GM18508 (cell line): ENCODE measurements at regions not wholly inside any gene's neighbourhood (a gene's known extent, or its start where the extent isn't known, plus 50 kb on each side); places are given as distances from the start of the nearest gene placed in this dataset.
"Not testable (repeated sequence)": the region's sequence is repeated elsewhere in the genome, so short reads cannot be mapped to it uniquely, and the experiment has no call there.

Experiments used
- ATAC-seq: cut with Tn5 transposase; IDR thresholded peaks from one replicate; pipeline ENCODE4 v1.9.1; 2021; ENCODE audit warnings: moderate number of reproducible peaks; ENCODE audit not compliant: insufficient read depth, unreplicated experiment

DNA sequence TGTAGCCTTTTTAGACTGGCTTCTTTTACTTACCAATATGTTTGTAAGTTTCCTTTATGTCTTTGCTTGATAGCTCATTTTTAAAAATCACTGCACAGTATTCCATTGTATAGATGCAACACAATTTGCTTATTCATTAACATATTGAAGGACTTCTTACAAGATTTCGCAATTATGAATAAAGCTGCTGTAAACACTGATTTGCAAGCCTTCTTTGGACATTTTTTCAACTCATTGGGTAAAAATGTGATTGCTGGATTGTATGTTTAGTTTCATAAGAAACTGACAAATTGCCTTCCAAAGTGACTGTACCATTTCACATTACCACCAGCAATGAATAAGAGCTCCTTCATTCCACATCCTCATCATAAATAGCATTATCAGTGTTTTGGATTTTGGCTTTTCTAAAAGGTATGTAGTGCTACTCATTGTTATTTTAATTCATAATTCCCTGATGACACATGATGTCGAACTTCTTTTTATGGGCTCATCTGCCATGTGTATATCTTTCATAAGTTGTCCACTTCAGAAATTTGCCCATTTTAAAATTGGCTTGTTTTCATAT, 80.7 kb downstream of the TFAP2B start:
- ATAC-seq = no peak

DNA sequence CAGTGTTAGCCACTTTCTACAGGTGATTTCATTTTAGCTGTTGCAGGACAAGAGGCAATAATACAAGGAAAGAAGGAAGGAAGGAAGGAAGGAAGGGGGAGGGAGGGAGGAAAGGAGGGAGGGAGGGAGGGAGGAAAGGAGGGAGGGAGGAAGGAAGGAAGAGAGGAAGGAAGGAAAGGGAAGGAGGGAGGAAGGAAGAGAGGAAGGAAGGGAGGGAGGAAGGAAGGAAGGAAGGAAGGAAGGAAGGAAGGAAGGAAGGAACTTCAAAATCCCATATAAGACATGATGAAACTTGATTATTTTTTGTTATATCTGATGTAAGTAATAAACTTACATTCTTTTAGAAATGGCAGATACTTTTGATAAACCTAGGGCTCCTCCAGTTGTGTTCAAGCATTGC, 83.6 kb downstream of the TFAP2B start:
- no peak for ATAC-seq

DNA sequence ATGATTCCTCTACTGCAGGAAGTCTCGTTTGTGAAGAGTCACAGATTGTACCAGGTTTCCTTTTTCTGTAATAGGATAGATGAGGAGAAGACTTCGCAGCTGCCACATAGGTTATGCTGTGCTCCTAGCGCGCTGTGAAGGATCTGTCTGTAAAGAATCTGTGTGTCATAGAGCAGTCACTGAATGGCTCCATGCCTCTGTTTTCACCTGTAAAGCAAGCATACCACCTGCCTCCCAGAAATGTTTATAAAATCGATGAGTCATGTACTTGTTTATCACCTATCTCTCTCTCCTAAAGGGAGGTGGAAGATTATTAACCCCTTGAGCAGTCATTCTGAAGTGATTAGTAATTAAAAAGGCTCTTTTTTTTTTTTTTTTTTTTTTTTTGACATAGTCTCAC, 86.6 kb downstream of the TFAP2B start:
- ATAC-seq = no peak

DNA sequence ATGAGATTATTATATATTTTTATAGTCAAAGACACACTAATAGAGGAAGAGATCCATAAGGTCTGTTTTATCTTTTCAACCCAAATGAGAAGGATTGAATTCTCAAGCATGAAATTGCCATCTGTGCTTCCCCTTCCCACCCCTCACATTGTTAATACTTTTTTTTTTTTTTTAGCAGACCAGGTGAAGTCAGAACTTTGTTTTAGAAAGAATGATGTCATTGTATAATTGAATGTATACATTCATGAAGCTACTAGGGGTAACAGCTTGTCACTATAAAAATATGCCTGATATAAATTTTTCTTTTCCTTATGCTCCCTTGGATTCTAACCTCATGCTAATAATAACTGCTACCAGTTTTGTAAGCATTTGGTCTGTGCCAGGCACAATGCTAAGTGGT, 88.9 kb downstream of the TFAP2B start:
- no peak for ATAC-seq

DNA sequence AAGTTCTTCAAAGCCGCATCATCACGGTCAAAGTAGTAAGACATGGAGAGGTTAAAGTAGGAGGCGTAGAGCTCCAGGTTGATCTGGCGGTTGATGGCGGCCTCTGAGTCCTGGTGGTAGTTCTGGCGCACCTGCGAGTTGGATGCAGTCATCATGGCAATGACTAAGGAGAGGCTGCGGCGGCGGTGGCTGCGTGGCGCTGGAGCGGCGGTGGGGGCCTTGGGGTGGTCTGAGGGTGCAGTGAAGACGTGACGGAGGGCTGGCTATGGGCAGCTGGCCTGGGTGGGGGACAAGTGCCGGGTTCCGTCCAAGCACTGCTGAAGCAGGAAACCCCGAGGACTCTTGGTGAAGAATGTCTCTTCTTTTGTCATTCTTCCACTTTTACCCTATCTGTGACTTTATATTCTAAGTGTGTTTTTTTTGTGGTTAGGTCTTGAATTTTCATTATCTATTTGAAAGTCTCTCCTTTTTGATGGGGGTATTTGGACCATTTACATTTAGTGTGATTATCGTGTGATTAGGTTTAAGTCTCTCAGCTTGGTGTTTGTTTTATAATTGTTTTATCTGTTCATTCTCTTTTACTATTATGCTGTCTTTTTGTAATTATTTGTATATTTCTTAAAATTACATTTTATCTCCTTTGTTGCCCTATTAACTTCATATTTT, 94.6 kb downstream of the TFAP2B start:
- ATAC-seq = no peak

DNA sequence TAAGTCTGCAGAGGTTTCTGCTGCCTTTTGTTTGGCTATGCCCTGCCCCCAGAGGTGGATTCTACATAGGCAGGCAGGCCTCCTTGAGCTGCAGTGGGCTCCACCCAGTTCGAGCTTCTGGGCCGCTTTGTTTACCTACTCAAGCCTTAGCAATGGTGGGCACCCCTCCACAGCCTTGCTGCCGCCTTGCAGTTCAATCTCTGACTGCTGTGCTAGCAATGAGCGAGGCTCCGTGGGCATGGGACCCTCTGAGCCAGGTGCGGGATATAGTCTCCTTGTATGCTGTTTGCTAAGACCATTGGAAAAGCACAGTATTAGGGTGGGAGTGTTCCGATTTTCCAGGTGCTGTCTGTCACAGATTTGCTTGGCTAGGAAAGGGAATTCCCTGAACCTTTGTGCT, 102.7 kb downstream of the TFAP2B start:
- ATAC-seq = not testable (repeated sequence)

DNA sequence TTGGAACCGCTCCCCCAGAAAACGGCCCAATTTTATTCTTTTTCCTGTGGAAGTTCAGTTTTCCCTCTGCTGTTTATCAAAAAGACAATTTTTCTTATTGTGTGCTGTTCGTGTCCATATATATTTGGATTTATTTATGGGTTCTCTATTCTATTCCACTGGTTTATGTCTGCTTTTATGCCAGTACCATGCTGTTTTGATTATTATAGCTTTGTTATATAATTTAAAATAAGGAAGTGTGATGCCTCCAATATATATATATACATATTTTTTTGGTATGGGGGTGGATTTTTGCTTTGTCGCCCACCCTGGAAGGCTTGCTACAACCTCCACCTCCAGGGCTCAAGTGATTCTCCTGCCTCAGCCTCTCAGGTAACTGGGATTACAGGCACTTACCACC, 103.3 kb downstream of the TFAP2B start:
- no peak for ATAC-seq

DNA sequence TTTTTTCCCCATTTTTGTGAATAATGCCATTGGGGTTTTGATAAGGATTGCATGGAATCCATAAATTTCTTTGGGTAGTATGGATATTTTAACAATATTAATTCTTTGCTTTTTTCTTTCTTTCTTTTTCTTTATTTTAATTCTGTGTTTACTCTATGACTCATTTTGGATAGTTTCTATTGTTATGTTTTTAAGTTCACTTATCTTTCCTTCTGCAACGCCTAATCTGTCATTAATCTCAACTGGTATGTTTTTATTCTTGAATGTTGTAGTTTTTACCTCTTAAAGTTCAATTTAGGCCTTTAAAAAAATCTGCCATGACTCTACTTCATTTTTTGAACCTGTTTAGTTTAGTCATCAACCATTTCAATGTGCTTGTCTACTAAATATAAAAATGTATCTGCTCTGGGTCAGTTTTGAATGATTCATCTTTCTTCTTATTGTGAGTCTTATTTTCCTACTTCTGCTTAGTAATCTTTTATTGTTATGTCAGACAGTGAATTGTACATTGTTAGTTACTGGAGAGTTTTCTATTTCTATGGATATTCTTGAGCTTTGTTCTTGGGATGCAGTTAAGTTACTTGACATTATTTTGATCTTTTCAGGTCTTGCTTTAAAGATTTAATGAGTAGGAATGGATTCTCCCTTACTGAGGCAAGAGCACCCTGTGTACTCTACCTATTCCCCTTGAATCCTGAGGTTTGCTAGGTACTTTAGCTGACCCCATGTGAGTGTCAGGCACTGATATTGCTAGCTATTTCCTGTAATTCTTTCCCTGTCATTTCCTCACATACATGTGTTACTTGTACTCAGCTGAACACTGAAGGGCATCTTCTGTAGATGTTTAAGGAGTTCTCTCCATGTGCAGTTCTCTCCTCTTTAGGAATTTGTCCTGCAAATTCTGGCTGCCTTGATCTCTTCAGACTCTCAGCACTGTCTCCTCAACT, 104.2 kb downstream of the TFAP2B start:
- no peak for ATAC-seq

DNA sequence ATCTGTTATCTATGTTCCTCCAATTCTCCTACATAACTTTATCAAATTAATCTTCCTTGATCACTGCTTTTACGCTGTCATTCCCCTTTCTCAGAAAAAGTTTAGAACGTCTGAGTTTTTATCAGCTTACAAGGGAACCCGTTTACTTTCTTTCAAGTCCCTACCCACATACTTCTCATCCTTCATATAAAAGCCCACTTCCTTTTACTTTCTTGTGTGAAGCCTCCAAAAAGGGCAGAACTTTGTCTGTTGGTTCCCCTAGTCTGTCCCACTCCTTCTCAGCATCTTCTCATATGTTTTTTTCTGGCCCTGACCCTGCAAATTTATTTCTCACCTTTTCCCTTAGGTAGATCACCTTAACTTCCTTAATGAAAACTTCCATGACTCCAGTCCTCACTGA, 106.1 kb downstream of the TFAP2B start:
- no peak for ATAC-seq

DNA sequence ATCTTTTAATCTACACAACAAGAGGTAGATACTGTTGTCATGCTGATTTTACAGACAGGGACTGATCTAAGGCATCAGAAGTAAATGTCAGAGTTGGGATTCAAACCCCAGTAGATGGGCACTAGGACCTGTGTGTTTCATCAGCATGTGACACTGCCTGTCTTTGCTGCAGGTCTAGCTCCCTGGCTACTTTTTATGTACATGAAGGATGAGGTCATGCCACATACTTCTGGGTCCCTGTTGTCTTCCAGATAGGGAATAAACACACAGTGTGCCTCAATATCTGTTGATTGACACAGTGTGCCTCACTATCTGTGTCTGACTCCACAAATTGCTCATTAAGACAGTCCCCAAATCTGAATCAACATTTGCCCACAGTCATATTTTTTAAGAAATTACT, 106.9 kb downstream of the TFAP2B start:
- ATAC-seq = no peak

DNA sequence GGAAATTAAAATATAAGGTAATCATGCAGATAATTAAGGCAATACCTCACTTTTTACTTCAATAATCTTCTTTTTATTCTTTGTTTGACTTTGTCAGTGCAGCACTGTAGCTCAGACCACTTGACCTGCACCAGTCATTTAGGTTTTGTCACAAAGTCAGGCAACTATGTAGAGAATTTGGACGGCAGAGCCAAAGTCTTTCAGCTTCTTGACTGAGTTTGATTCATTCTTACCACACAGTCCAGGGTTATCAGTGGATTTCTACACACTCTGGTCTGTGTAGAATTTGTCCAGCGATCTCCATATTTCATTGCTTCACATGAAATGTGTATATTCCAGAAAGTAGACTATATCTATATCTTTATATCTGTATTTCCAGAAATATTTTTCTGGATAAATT, 107.3 kb downstream of the TFAP2B start:
- no peak for ATAC-seq

DNA sequence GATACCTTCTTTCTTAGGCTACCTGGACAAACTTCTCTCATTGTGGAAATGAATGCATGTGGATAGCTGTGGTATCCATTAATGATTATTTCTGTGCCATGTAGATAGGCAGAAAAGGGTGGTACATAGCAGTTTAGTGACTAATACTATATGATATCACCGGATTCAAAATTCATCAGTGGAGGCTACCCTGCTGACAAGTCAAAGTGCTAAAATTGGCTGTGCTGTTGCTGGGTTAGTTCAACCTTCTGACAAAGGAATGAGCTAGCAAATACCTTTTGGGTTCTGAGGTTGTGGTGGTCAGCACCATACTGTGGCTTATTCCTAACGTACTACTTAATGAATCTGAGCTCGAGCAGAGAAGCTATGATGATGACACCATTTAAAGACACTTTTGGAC, 109.1 kb downstream of the TFAP2B start:
- ATAC-seq = no peak

DNA sequence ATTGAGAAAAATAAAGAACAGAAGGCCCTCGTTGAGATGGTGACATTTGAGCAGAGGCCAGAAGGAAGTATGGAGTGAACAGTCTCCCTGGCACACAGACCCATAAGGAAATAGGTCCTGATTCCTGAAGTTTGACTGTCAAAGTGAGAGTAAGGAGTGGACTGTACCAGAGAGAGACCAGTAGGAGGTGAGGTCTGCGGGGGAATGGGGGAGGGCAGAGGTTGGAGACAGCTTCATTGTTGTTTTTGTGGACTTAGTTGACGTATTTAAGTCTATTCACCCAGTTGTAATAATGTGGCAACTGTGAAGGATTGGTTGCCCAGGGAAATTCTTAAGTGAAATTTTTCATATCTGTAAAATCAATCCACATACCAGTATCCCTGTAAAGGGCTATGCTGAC, 110.7 kb downstream of the TFAP2B start:
- ATAC-seq = no peak

DNA sequence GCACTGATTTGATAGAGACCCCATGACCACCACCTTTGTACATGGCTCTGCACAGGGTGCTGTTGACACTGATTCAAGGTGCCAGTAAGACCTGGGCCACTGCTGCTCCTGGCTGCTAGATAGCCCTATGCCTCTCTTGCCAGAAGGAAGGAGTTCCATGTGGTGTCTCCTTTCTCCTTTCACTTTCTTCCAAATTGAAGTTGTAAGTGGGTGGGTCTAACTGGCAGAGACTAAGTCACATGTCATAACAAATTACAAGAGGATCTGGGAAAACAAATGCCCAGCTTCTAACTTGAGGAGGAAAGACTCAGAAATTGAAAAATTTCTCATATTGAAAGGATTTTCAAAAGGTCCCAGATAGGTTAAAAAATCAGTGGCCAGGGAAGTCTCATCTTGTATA, 116.8 kb downstream of the TFAP2B start:
- ATAC-seq = no peak

DNA sequence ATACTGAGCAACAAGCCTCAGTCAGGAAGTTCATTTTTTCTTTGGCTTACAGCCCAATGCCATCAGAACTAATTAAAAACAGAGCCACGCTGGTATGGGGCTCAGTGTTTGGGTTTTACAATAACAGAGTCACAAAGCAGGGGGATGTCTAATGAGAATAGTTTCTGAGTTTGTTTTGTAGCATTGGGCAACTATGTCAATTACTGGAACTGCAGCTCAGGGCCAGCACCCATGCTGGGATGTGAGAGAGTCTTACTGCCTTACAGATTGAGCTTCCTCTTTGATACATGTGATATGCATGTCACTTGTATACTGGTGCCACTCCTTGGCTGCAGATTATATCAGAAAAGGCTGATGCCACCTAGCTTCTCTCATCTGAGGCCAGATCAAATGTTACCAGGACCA, 117.6 kb downstream of the TFAP2B start:
- ATAC-seq = no peak

DNA sequence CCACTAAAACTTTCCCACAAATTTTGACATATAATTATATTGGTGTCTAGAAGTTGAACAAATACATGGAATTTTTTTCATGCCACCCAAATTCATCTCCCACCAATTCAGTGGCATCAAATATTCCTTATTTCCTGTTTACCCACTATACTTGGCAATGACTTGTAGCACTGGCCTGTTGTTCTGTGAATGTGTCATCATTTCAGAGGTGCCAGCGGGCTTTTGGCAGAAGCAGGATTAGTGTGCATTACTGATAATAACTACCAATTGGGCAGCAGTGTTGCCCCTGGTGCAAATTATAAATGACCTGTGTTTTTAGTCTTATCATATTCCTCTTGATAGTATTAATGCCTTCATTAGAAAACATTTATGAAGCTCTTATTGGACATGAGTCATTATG, 121.3 kb downstream of the TFAP2B start:
- no peak for ATAC-seq

DNA sequence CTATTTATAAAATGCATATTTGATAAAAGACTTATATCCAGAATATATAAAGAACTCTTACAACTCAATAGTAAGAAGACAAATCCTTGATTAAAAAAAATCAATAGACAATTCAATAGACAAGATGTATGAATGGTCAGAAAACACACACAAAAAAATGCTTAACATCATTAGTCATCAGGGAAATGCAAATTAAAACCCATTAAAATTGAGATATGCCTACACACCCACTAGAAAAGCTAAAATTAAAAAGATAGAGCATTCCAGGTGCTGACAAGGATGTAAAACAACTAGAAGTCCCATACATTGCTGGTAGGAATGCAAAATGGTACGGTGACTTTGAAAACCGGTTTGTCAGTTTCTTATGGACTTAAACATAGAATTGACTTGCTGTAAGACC, 127.1 kb downstream of the TFAP2B start:
- ATAC-seq = no peak

DNA sequence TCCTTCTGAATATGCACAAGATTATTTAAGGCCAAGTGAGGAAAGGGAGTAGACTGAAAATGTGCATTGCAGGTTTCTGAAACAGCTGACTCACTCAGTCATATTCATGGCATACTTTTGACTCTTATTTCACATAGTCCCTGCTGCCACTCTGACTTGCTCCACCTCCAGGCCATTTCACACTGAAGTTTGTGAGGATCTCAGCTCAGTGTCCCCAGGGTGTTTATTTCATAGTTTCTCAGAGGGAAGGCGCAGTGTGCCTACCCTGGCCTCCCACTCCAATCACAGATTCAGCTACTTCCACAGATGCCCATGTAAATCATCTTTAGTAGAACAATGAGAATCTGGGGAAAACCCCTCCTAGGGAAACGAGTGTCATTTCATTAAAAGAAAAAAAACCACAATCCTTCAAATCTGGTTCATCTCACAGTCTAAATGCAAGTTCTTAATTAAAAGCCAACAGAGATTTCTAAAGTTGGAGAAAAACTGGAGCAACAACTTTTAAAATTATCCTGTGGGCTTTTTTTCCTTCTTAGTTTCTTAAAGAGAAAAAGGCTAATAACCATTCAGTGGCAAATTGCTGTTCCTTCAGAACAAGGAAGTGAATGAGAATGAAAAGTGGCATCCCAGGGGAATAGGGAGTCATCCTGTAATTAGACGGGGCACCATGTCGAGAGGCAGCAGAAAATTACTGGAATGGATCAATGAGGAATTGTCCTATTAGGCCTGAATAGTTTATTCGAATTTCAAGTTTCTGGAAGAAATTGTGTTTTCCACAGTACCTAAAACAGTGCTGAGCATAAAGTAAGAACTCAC, 133.6 kb downstream of the TFAP2B start:
- no peak for ATAC-seq

DNA sequence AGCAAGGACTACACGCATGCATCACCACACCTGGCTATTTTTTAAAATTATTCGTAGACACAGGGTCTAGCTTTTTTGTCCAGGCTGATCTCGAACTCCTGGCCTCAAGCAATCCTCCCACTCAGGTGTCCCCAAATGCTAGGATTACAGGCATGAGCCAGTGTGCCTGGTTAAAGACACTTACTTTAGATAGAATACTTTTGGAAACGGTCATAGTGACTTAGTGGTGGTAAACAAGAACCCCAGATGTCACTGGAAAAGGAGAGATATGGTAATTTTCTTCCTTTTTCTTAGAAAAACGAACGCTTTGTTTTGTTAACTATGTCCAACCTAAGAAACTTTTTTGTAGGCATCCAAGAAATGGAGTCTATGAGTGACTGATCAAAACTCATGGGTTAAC, 137.3 kb downstream of the TFAP2B start:
- no peak for ATAC-seq

DNA sequence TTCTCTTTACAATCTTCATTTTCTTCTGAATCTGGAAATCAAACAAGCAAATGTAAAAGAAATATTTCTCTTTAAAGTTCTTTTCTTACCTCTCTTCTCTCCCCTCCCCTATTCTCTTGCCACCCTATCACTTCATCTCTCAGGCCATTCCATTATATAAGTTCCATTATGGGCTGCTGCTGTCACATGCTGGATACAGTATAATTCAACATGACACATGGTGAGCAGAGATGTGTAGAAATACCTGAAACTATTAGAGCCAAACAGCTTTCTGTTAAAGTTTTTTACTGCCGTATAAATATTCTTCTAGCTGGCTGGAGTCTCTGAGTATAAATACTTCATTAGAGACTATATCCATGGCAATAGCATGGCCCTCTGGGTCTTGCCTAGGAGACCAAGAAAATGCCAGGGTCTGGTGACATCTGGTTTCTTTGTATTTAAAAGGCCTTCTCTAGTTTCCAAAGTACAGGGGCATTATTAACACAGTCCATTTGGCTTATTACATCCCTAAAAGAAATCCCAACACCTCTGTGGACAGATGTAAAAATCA, 139.6 kb downstream of the TFAP2B start:
- no peak for ATAC-seq
